Small intestine (tissue), 7 donors: ENCODE measurements at regions not wholly inside any gene's neighbourhood (a gene's known extent, or its start where the extent isn't known, plus 50 kb on each side); places are given as distances from the start of the nearest gene placed in this dataset.

Experiments used
- DNase-seq, 2 donors: peaks; one replicate each; pipeline versions ENCODE4 v3.0.0 to v3.0.0-alpha.2; 2013
- FAIRE-seq: peaks from 2 replicates; lab custom pipeline; 2012; peaks lifted over from hg19 to GRCh38; lab: Jason Lieb, UNC
- H3K27ac ChIP-seq, 3 donors: one replicate each; pipeline ENCODE4 v1.5.1; 2013; ENCODE audit warnings: low read length in 2 of 3, mild to moderate bottlenecking in 2 of 3, control low read depth in 1 of 3, inconsistent platforms in 1 of 3, low read depth in 1 of 3, moderate library complexity in 1 of 3
- H3K27me3 ChIP-seq, 3 donors: one replicate each; pipeline ENCODE4 v1.6.1; 2013; ENCODE audit warnings: low read length in 3 of 3, inconsistent platforms in 1 of 3; ENCODE audit not compliant: control insufficient read depth in 3 of 3, insufficient read depth in 3 of 3
- H3K36me3 ChIP-seq, 3 donors: one replicate each; pipeline ENCODE4 v1.6.1; 2013; ENCODE audit warnings: low read length in 3 of 3, inconsistent platforms in 1 of 3, low read depth in 1 of 3, mild to moderate bottlenecking in 1 of 3, moderate library complexity in 1 of 3; ENCODE audit not compliant: control insufficient read depth in 3 of 3, insufficient read depth in 2 of 3
- H3K4me1 ChIP-seq, 3 donors: one replicate each; pipeline ENCODE4 v1.6.1; 2013; ENCODE audit warnings: low read length in 2 of 3, inconsistent platforms in 1 of 3, low read depth in 1 of 3, mild to moderate bottlenecking in 1 of 3, moderate library complexity in 1 of 3; ENCODE audit not compliant: control insufficient read depth in 3 of 3, insufficient read depth in 2 of 3
- H3K4me3 ChIP-seq, 3 donors: one replicate each; pipeline ENCODE4 v1.5.1; 2013; ENCODE audit warnings: low read length in 3 of 3, control low read depth in 1 of 3, inconsistent platforms in 1 of 3, low read depth in 1 of 3, mild to moderate bottlenecking in 1 of 3, moderate library complexity in 1 of 3
- H3K9me3 ChIP-seq, 2 donors: one replicate each; pipeline ENCODE4 v1.6.1; 2013; ENCODE audit warnings: low read depth in 1 of 2, low read length in 1 of 2; ENCODE audit not compliant: control insufficient read depth in 2 of 2, insufficient read depth in 1 of 2
- WGBS, 3 donors: extraction: QIAGEN DNeasy Blood & Tissue Kit; methylation state at CpG; one replicate each; pipeline ENCODE4 v1.1.7; 2013; 5-methylcytosine and 5-hydroxymethylcytosine counted together
- donor health status: healthy with polysubstance abuse.
- donor health status: control.
- donor health status: control.
- donor health status: Bipolar disorder and iron deficiency.
- donor health status: healthy.

DNA sequence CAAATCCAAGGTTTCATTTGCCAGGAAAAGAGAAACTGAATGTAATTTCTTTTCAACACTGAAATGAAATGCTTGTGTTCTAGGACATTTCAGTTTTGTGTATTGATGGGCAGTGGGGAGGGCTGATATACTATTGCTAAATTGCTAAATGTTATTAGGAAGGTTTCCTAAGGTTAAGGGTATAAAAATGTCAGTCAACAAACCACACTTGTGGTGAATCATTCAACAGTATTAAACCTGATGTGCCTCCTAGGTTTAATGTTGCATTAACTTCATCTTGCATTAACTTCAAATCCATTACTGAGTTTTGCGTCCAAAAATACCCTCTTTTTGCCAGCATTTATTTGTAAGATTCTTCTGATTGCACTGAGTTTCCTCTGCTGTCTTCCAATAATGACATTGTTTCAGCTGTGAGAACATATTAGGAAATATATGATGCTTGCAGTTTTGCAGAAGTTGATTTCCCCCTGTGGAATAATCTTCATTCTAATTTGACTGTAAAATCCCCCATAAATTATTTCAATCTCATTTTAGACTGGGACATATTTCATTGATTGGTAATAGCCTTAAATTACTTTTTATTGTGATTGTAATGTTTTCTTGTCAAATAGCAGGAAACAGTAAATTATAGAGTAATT, 758.3 kb downstream of the GBE1 start:
- H3K9me3 ChIP-seq: no peaks in the 10 kb centered on the region
- FAIRE-seq (no peak), DNase-seq (no peak)
- 47 to 94% (median 87%) methylated on average over 1 of the region's 1 CpG for WGBS, 3 donors
- no peaks in the 10 kb centered on the region for H3K36me3 ChIP-seq
- no peak overlapping the region for H3K4me3 ChIP-seq
- H3K27ac ChIP-seq: no peak overlapping the region
- no peaks in the 10 kb centered on the region for H3K27me3 ChIP-seq
- no peaks in the 10 kb centered on the region for H3K4me1 ChIP-seq

DNA sequence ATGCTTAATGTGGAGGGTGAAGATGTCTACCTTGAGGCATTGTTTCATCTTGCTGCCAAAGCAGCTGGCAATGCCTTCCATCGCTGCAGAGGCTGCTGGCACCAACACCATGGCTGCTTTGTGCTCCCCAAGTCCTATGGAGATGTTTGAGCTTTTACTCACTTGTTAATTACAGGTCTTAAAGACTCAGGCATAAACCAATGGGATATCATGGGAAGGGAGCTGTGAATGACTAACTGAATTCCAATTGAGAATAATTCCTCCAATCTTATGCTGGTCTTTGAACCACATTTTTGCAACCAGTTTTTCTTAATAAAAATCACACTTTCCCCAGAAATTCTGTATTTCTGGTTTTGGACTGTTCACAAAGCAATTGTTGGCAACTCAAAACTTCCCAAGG, 762.0 kb downstream of the GBE1 start:
- Histone ChIP-seq H3K27me3 (no peaks in the 10 kb centered on the region), H3K9me3 (no peaks in the 10 kb centered on the region), H3K27ac (no peak overlapping the region), H3K4me3 (no peak overlapping the region), H3K4me1 (peaks cover 0 to 6% (median 0%) of the 10 kb centered on the region in 3 donors), H3K36me3 (no peaks in the 10 kb centered on the region)
- WGBS, 3 donors: 64 to 88% (median 85%) methylated on average over 1 of the region's 1 CpG
- DNase-seq (no peak), FAIRE-seq (no peak)

DNA sequence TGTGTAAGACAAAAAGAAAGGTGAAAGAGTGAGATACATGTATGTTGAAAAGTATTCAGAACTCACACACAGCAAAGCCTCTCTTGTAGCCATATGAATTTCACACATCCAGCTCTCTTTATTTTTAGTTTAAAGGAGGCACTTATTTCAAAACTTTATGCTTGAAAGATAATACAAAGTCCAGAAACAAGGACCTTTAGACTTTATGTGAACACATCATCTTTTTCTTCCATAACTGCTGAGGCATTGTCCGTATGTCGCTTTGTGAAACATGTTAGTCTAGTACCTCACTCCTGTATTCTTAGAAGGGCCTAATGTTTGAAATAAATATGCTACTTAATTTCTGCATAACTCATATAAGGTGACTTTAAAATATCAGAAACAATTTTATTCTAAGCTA, 763.4 kb downstream of the GBE1 start:
- Histone ChIP-seq H3K27ac (peak overlapping the region in 1 of 3 donors; percentile 62), H3K4me3 (no peak overlapping the region), H3K4me1 (peaks cover 0 to 13% (median 4%) of the 10 kb centered on the region in 3 donors), H3K36me3 (no peaks in the 10 kb centered on the region), H3K27me3 (no peaks in the 10 kb centered on the region), H3K9me3 (no peaks in the 10 kb centered on the region)
- 41 to 82% (median 80%) methylated on average over 2 of the region's 2 CpGs for WGBS, 3 donors
- FAIRE-seq: no peak
- DNase-seq: peak; percentile 11 to 78

DNA sequence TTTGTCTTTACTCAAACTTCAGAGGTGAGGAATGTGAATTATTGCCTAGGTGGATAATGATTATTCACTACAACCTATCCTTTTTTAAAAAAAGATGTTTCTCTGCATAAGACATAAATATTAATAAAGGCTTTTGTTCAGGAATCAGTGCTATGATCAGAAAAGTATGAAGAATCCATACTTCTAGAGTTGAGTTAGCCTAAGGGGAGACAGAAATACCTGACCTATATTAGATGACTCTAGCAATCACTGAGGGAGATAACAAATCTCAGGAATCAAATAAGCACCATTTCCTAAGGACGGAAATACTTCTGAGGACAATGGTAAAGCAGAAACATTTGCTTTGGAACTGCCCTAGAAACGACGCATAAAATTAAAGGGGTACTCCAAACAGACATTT, 763.8 kb downstream of the GBE1 start:
- H3K4me1 ChIP-seq: peaks cover 0 to 17% (median 4%) of the 10 kb centered on the region in 3 donors
- DNase-seq: no peak
- peak overlapping the region in 1 of 3 donors; percentile 56 for H3K27ac ChIP-seq
- no peaks in the 10 kb centered on the region for H3K36me3 ChIP-seq
- H3K9me3 ChIP-seq: no peaks in the 10 kb centered on the region
- FAIRE-seq: no peak
- H3K27me3 ChIP-seq: no peaks in the 10 kb centered on the region
- 51 to 66% (median 54%) methylated on average over 3 of the region's 3 CpGs for WGBS, 3 donors
- no peak overlapping the region for H3K4me3 ChIP-seq

DNA sequence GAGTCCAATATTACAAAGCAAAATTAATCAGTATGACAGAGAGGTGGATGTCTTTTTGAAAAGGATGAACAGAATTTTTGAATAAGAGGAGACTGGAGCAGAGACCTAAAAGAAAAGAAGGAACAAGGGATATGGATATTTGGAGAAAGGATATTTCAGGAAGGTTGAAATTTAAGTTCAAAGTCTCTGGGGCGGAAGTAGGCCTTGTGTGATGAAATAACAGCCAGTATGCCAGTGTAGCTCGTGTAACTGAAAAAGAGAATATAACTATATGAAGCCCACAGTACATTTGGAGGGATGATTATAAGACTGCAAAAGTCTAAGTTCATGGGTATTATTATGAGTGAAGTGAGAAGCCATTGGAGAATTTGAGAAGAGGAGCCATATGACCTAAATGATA, 766.7 kb downstream of the GBE1 start:
- WGBS, 3 donors: 81 to 87% (median 81%) methylated on average over 2 of the region's 2 CpGs
- H3K9me3 ChIP-seq: no peaks in the 10 kb centered on the region
- DNase-seq: no peak
- FAIRE-seq: no peak
- H3K27ac ChIP-seq: no peak overlapping the region
- no peaks in the 10 kb centered on the region for H3K27me3 ChIP-seq
- peaks cover 0 to 17% (median 4%) of the 10 kb centered on the region in 3 donors for H3K4me1 ChIP-seq
- H3K4me3 ChIP-seq: no peak overlapping the region
- H3K36me3 ChIP-seq: no peaks in the 10 kb centered on the region

DNA sequence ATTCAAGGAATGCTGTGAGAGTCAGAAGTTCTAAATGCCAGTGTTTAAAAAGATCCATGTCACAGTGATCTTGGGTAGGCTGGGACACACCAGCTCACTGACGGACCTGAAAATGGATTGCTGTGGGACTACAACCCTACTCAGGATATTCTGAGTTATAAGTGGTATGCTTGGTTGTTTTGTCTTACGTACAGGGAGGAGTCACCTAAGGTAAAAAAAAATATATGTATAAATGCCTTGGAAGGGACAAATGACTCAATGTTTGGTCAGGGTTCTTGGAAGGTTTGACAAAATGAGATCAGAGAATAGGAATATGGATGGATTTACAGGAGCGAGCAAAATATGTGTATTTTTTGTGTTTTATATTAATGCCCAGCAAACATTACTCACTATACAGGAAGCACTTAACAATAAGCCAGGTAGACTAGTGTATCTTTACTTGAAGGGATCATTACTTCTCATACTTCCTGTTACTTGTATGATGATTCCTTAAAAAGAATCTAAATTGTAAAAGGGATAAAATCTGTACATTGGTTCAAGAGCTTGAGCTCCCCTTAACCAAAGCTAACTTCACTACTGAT, 767.3 kb downstream of the GBE1 start:
- peaks cover 0 to 17% (median 4%) of the 10 kb centered on the region in 3 donors for H3K4me1 ChIP-seq
- DNase-seq: no peak
- 90 to 93% (median 90%) methylated on average over 3 of the region's 3 CpGs for WGBS, 3 donors
- H3K36me3 ChIP-seq: no peaks in the 10 kb centered on the region
- no peak overlapping the region for H3K4me3 ChIP-seq
- H3K27me3 ChIP-seq: no peaks in the 10 kb centered on the region
- no peak for FAIRE-seq
- no peak overlapping the region for H3K27ac ChIP-seq
- H3K9me3 ChIP-seq: no peaks in the 10 kb centered on the region

DNA sequence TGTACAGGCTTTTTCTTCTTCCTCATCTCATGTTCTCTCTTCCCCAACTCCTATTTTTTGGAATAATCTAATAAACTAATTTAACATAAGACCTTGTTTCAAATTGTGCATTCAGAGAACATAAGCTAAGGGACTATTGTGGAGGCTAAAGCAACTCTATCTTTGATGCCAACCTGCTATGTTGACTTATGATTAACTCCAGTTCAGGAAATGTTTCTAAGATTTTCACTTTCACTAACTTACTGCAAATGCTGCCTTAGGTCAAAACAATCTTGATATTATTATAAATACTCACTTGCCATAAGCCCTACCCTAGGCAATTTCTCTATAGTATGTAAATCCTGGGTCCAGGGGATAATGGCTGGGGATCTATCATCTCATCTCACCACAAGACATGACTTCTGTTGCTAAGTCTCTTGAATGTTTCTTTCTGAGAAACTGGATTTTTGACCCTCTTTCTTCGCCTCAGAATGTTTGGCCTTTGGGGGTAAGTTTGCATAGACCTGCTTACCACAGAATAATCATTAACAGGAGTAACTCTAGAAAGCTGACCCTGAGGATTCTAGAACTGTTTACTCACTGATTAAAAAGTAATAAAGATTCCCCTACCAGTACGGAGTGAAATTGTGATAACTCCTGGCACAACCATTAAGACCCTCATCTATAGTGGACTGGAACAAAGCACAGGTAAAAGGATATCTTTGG, 768.1 kb downstream of the GBE1 start:
- no peak overlapping the region for H3K27ac ChIP-seq

DNA sequence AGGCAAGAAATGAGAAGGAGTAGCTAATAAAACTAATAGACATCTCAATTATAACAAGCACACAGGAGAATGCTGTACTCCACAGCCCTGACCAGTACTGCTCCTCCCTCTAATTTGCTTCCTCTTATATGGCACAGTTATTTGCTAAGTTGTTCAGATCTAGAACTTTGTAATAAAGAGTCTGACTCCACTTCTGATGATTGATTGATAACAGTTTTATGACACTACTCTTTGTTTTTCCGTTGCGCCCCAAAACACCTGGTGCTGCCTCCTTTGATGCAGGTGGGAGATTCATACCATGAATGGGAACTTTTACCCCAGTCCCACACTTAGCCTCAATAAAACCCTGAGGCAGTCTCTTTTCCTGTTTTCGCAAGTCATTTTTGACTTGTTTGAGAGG, 777.7 kb downstream of the GBE1 start:
- Histone ChIP-seq H3K27ac (peak overlapping the region in 1 of 3 donors; percentile 5), H3K36me3 (no peaks in the 10 kb centered on the region), H3K4me1 (peaks cover 0 to 9% (median 3%) of the 10 kb centered on the region in 3 donors), H3K27me3 (no peaks in the 10 kb centered on the region), H3K9me3 (peaks cover 0 to 11% of the 10 kb centered on the region in 2 donors), H3K4me3 (no peak overlapping the region)
- FAIRE-seq (no peak), DNase-seq (peak; percentile 50 to 62)
- 16 to 59% (median 27%) methylated on average over 3 of the region's 3 CpGs for WGBS, 3 donors

More for the DNA sequence above, 768.1 kb downstream of the GBE1 start:
- DNase-seq (peak; percentile 6 to 20), FAIRE-seq (no peak)
- Histone ChIP-seq H3K4me3 (no peak overlapping the region), H3K9me3 (no peaks in the 10 kb centered on the region), H3K36me3 (no peaks in the 10 kb centered on the region), H3K27me3 (no peaks in the 10 kb centered on the region), H3K4me1 (peaks cover 0 to 17% (median 4%) of the 10 kb centered on the region in 3 donors)
- WGBS, 3 donors: 13 to 51% (median 19%) methylated on average over 2 of the region's 2 CpGs
